Astrocyte of the hippocampus (primary cell): ENCODE measurements at regions not wholly inside any gene's neighbourhood (a gene's known extent, or its start where the extent isn't known, plus 50 kb on each side); places are given as distances from the start of the nearest gene placed in this dataset.

Experiments
- DNase-seq: peaks from one replicate; pipeline ENCODE4 v3.0.0; 2011; ENCODE audit warnings: low read depth, low spot score

DNA sequence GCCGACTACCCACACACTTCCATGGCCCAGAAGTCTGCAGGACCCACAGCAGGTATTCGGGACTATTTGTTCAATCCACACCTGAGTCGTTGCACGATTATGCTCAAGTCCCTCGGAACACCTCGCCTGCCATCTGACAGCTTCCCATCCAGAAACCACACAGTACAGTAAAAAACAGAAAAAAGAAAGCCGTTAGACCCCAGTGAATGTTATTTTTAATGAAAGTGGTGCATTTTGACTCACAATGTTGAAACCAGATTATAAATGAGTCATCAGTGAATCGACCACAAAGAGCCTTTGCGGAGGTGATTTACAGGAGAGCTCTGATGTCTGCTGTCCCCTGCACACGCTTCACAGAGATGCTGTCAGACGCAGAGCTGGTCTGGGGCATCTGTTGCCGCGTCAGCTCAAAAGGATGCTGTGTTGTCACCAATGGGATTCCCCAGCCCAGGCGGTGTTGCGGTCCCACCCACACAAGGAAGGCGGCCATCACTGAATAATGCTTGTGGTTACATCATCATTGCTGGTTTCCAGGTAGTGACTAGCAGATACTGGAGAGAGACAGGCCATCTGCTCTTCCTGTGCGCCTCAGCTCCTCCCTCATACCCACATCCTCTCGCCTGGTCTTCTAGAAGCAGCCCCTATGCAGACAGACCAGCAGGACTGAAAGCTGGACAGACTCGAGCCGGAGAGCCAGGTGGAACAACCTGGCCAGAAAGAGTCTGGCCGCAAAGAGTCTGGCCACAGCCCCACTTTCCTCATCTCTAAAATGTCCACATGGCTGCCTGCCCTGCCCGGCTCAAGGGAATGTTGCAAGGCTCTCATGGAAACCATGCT is 116.8 kb downstream of the TOMM20 start:
- DNase-seq: peak; percentile 98

DNA sequence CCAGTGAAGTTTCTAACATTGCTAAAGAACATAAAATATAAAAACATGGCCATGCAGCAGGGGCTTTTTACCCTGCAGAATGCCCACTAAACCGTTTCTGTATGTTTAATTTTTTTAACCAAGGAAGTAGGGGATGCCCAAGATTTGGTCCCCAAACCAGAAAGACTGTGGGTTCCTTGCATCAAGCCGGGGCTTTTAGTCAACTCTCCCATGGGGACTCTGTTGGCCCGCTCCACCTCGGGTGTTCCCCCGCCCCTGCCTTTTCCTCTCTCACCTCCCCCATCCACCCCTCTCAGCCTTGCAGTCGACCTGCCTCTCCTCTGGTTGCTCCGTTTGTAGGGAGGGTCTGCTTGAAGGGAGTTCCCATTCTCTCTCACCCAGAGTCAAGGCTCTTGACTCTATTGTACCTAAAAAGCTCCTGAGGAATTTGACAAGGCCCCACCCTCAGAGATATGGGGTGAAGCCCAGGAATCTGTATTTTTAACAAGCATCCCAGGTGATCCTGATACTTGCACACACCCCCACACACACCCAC is 117.5 kb downstream of the TOMM20 start:
- DNase-seq: no peak

DNA sequence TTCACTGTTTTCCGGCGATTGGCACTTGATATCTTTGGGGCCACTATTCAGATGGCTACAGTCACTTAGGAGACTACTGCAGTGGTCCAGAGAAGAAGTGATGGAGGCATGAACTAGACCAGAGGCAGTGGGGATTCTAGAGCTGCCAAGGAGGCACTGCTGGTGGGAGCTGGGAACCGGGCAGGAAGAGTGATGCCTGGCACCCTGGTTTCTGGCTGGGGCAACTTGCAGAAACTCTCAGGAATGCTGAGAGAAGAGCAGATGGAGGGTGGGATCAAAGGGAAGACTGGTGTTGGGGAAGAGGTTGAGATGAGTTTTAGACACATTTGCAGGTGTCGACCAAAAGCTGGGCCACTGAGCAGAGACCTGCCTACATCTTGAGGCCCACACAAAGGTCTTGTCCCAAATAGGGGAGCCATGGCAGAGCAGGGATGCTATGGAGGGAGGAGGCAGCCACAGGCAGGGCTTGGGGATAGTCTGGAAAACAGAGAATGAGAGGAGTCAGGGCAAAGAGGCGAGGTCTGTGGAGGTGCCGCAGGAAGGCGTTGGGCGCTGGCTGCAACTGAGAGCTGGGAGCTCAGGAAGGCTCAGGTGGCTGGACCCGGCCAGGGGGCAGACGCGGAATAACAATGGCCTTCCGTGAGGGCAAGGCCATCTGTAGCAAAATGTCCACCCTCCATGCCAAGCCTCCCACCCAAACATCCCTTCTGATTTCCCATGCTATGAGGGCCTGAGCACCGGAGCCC is 118.9 kb downstream of the TOMM20 start:
- DNase-seq: no peak

DNA sequence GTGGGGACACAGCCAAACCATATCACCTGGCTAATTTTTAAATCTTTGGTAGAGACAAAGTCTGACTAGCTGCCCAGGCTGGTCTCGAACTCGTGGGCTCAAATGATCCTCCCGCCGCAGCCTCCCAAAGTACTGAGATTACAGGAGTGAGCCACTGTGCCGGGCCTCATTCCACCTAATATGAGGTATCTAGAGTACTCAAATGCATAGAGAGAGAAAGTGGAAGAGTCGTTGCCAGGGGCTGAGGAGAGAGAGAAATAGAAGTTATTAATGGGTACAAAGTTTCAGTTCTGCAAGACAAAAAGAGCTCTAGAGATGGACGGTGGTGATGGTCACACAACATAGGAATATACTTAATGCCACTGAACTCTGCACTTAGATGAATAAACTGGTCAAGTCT is 119.6 kb downstream of the TOMM20 start:
- DNase-seq: no peak

DNA sequence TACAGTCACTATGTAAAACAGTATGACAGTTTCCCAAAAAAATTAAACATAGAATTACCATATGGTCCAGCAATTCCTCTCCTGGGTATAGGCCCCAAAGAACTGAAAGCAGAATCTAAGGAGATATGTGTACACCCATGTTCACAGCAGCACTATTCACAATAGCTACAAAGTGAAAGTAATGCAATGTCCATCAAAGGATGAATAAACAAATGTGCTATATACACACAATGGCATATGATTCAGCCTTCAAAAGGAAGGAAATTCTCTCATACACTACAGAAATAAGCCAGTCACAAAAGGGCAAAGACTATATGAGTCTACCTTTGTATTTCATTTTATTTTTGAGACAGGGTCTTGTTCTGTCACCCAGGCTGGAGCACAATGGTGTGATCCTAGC is 120.4 kb downstream of the TOMM20 start:
- DNase-seq: no peak

DNA sequence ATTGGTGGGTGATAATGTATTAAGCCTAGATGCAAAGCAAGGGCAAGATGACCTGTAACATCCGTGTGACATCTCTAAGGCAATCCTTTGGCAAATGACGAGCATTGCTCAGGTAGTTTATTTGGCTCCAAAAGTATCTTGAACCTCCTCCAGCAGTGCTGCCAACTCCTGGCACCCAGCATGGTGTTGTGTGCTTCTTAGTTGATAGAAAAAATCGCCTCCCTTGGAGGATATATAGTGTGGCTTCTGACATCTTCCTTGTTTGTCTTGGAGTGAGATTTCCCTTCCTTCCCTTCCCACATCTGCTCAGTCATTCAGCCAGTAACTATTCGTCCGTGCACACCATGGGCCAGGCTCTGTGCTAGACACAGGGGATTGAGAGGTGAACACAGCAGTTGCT is 121.8 kb downstream of the TOMM20 start:
- DNase-seq: no peak

DNA sequence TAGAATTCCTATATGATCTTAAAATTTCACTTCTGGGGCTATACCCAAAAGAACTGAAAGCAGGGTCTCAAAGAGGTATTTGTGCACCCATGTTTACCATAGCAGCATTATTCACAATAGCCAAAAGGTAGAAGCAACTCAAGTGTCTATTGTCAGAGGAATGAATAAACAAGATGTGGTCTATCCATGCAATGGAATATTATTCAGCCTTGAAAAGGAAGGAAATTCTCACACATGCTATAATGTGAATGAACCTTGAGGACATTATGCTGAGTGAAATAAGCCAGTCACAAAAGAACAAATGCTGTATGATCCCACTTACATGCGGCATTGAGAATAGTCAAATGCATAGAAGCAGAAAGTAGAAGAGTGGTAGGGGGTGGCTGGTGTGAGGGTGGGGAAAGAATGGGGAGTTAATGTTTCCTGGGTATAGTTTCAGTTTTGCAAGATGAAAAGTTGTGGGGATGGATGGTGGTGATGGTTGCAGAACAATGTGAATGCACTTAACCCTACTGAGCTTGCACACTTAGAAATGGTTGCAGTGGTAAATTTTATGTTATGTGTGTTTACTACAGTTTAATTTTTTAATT is 122.4 kb downstream of the TOMM20 start:
- no peak for DNase-seq

DNA sequence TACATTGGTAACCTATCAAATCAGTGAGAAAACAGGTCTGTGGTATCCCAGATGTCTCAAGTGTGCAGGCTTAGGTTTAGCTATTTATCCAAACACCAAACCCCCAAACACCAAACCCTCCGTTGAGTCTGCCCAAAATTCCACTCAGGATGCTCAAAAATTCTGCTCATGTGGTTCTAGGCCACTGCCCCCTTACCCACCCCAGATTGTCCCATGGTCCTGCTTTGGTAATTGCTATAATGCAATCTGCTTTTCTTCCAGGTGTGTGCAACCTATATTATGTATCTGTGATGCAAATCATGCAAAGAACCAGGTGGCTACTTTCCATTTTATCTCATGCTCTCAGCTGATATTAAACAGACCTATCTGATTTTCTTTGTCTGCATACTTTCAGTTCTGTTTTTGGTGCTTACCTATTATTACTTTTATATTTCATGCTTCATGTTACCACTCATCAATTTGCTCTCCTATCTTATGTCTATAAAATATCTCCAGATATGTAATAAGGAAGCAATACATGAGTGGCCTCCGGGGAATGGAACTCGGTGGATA is 123.7 kb downstream of the TOMM20 start:
- DNase-seq: no peak

DNA sequence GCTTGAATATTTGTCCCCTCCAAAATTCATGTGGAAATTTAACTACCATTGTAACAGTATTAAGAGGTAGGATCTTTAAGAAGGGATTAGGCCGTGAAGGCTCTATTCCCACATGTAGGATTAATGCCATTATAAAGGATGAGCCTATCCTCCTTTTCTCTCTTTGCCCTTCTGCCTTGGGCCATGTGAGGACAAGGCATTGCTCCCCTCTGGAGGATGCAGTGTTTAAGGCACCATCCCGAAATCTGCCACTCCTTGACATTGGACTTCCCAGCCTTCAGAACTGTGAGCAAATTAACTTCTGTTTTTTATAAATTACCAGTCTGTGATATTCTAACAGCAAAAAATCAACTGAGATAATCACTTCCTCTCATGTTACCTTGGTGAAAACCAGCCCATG is 124.4 kb downstream of the TOMM20 start:
- DNase-seq: no peak

DNA sequence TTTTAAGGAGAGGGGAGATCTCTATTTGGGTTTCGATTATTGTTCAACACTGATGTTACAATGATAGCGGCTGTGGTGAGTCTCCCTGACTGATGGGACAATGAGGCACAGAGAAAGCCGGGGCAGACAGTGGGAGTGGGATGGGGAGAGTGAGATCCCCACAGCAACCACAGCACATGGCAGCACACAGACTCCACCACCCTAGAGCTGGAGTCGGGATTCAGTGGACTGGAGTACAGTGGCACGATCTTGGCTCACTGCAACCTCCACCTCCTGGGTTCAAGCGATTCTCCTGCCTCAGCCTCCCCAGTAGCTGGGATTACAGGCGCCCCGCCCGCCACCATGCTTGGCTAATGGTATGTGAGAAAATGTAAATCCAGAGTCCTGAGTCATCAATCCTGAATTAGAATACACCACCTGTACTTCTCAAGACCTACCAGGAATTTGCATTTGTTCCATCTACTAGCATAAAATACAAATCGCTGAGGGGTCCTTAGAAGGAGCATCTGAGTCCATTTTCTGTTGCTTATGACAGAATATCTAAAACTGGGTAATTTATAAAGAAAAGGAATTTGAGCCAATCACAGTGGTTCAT is 125.8 kb downstream of the TOMM20 start:
- no peak for DNase-seq

DNA sequence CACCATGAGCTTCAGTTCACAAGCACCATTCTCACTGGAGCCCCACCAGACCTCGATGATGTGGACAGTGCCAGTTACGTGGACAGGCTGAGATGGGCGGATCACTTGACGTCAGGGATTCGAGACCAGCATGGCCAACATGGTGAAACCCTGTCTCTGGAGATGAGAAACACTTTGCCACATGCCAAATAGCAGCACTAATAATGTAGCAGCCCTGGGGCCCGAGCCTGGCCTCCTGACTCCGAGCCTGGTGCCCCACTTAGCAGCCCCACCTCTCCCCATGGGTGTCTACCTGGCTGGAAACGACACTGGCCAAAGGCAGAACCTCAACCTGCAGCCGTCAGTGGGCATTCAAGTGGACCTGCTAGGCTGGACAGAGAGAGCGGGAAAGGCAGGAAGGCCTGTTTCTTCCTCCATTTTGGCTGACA is 129.1 kb downstream of the TOMM20 start:
- no peak for DNase-seq

DNA sequence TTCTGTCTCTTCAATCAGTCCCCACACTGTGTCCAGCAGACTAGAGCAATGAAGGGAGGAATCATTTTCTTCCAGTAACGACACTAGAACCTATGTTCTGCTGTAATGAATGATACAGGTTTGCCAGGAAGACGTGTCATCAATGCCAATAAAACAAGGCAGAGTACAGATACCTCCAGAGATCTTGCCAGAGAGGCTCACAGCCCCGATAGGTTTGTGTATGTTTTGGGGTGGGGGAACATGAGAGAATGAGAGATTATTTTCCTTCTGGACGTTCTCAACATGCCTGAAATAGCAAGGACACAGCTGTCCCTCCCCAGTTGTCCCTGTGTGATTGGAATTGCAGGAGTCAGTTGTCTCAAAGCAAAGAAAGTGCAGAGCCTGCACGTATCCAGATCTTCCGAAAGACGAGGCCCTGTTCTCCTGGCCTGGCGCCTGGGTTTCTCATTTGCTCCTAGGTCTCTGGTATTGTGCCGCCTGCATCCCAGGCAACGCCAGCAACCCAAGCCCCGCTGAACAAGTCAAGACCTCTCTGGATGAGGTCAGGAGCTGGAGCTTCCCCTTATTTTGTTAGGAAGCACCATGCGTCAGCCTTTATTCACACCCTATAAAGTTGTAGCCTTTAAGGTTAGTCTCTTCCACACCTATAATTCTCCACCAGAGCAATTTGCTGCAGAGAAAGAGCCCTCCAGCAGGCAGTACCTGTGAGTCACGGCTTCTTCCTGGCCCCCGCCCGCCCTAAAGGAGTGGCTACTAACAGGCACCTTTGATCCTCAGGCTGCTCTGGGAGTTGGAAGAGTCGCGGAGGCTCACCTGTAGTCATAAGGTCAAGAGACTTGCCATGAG is 130.5 kb downstream of the TOMM20 start:
- peak; percentile 38 for DNase-seq

DNA sequence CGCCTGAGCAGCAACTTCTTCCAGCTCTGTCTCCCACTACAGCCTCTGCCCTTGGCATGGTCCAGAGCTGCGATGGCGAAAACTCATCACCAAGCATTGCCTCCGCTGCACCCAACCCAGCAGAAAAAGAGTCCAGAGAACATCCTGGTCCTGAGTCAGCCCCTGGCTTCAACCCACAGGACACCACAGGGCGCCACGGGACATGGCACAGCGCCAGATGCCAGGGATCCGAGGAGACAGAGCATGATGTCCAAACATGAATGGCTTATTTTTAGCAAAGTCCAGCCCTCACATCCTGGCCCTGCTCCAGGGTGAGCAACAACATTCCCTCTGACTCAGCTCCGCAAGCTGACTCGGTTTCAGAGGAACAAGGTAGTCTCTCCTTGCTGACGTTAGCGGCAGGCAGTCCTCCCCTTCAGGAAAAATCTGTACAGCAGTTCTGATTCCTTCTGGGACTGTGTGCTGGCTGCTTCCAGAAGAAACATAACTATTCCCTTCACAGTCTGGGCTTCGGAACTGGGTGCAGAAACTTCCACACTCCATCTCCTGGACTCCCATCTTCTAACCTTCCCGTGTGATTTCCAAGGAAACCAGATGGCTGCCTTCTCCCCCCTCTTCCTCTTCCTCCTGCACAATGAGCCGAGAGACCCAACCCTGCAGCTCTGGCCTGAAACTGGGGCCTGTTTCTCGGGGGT is 131.3 kb downstream of the TOMM20 start:
- DNase-seq: peak; percentile 99

DNA sequence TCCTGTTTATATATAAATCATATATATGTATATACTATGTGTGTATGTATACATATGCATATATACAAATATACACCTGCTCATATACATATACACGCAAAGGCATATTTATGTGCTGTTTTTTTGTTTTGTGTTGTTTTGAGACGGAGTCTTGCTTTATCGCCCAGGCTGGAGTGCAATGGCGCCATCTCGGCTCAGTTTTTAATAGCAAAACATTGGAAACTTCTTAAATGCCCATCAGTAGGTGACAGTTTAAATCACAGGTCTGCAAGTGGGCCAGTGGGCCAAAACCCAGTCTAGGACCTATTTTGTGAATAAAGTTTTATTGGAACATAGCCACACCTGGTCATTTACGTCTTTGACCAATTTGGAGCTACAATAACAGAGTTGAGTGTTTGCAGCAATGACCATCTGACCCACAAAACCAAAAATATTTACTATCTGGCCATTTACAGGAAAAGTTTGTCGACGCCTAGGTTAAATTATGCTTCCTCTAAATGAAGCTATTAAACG is 132.3 kb downstream of the TOMM20 start:
- DNase-seq: no peak

DNA sequence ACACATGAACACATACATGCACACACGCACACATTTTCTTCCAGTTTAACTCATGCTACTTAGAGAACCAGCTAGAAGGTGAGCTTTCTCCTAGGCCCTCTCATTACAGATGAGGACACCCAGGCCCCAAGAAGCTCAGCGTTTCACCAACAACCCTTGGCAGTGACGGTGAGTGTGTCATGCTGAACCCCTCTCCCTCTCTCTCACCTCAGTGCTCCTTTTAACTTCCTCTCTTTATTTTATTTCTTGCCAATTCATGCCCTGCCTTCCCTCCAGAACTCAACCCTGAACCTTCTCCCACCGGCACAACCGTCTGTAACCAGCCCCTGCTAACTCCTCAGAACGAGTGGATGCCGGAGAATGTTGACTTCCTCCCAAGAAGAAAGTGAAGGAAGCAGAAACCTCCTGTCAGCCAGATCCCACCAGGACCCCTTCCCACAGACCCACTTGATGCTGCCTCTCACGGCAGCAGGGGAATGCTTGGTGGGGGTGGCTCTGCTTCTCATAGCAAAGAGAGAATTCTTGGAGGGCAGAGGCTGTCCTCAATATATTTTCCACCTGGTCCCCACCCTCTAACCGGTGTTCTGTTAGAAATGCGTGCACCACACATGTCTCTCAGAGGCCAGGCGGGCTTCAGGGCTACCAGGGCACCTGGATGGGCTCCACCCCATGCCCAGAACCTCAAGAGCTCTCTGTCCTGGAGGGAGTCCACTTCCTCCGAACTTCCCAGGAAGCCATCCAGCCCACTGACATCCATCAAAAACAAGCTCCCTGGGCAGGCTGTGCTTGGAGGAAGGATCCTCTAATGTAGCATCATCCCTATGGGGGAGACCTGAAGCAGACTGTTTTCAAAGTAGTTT is 134.0 kb downstream of the TOMM20 start:
- DNase-seq: no peak

DNA sequence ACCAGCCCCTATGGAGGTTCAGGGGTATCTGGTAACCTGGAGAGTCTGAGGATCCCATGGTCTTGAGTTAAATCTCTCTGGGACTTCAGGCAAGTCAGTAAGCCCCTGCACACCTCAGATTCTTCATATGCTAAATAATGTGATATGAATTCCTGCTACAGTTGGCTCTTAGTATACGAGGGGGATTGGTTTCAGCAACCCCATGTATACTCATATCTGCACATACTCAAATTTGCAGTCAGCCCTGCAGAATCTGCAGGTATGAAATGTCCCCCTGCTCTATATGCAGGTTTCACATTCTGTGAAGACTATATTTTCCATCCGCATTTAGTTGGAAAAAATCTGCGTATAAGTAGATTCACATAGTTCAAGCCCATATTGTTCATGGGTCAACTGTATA is 136.6 kb downstream of the TOMM20 start:
- no peak for DNase-seq

DNA sequence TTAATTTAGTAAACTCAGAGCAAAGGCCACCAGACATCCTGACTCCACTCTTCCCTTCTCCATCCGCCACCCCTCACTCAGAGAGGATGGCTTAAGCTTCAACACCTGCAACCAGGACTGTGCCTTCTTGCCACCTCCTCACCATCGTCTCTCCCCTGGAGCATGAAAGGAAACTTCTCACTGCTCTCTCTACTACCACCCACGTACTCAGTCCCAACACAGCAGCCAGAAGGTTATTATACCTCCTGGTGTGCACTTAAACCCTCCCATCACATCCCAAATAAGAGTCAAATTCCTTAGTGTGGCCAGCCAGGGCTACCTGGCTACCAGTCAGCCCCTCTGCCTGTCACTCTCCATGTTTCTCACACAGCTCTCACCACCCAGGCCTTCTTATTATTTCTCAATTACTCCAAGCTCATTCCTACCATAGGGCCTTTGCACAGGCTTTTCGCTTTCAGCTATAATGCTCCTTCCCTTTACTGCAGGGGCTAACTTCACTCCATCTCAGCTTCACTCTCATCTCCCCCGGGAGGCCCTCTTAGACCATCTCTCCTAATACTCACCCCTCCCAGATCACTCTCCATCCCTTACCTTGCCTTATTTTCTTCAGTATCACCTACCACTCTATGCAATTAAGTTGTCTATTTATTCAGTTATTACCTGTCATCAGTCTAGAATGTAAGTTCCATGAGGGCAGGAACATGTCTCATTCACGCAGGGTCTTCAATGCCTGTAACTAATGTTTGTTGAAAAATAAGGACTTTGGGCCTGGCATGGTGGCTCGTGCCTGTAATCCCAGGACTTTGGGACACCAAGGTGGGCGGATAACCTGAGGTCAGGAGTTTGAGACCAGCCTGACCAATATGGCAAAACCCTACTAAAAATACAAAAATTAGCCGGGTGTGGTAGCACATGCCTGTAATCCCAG is 137.5 kb downstream of the TOMM20 start:
- DNase-seq: no peak

DNA sequence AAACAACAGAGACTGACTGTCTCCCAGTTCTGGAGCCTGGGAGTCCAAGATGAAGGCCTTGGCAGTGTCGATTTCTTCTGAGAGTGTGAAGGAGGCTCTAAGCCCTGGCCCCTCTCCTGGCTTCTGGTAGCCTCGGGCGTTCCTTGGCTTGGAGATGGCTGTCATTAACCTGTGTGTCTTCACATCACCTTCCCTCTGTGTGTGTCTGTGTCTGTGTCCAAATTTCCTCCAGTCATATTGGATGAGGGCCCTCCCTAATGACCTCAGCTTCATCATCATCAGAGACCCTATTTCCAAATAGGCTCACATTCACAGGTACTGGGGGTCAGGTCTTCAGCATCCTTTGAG is 138.3 kb downstream of the TOMM20 start:
- DNase-seq: no peak
